ENCODE measurements at regions not wholly inside any gene's neighbourhood (a gene's known extent, or its start where the extent isn't known, plus 50 kb on each side); places are given as distances from the start of the nearest gene placed in this dataset.

DNA sequence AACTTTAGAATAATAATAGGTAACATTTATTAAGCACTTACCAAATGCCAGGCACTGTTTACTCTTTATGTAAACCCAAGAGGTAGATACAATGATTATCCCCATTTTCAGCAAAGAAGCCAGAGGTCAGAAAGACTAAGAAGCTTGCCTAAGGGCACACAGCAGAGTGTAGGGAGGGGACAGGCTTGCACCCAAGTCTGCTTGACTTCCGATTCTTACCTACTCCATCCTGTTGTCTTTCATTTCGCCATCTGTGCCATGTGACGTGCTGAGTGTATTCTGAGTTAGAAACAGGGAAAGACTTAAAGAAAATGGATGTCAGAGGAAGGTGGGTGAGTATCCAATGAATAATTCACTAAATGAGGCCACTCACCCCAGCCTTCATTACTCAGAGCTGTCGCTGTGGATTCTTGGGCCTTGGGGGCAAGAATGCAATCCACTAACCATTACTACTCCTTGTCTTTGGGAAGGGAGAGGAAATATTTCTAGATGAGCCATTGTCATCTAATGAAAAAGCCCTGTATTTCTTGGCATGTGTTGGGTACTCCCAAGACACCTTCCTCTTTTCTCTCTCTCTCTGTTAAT lies 76.4 kb upstream of the BCL11A start:
- TF ChIP-seq, protein P1, sequence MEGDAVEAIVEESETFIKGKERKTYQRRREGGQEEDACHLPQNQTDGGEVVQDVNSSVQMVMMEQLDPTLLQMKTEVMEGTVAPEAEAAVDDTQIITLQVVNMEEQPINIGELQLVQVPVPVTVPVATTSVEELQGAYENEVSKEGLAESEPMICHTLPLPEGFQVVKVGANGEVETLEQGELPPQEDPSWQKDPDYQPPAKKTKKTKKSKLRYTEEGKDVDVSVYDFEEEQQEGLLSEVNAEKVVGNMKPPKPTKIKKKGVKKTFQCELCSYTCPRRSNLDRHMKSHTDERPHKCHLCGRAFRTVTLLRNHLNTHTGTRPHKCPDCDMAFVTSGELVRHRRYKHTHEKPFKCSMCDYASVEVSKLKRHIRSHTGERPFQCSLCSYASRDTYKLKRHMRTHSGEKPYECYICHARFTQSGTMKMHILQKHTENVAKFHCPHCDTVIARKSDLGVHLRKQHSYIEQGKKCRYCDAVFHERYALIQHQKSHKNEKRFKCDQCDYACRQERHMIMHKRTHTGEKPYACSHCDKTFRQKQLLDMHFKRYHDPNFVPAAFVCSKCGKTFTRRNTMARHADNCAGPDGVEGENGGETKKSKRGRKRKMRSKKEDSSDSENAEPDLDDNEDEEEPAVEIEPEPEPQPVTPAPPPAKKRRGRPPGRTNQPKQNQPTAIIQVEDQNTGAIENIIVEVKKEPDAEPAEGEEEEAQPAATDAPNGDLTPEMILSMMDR (conservative IDR thresholded peaks at IDR 0.05; ENCODE audit: low read length), result no peak
- TF ChIP-seq EZH2phosphoT487 (IDR thresholded peaks at IDR 0.05; ENCODE audit: borderline replicate concordance, low read depth, low read length), result no peak
